H9 (cell line): ENCODE measurements at regions not wholly inside any gene's neighbourhood (a gene's known extent, or its start where the extent isn't known, plus 50 kb on each side); places are given as distances from the start of the nearest gene placed in this dataset.
A peak's percentile ranks its signal among the peaks of the same experiment; 100 is the strongest.

Source experiments
- DNase-seq: peaks from one replicate; pipeline ENCODE4 v3.0.0-alpha.2; 2017
- H2AFZ ChIP-seq: one replicate; pipeline ENCODE4 v1.6.1; 2013; ENCODE audit warnings: mild to moderate bottlenecking, low read length, control low read depth, moderate library complexity
- H2AK5ac ChIP-seq: 2 replicates; pipeline ENCODE4 v1.6.1; 2013; ENCODE audit warnings: low read length, control low read depth, mixed read lengths; ENCODE audit not compliant: insufficient read length
- H2BK120ac ChIP-seq: one replicate; pipeline ENCODE4 v1.6.1; 2013; ENCODE audit warnings: low read depth, mild to moderate bottlenecking, low read length, control low read depth, inconsistent platforms; ENCODE audit not compliant: poor library complexity, severe bottlenecking
- H2BK12ac ChIP-seq: 2 replicates; pipeline ENCODE4 v1.6.1; 2013; ENCODE audit warnings: low read length, control low read depth, mixed read lengths, low read depth; ENCODE audit not compliant: insufficient read length
- H2BK15ac ChIP-seq: 2 replicates; pipeline ENCODE4 v1.6.1; 2013; ENCODE audit warnings: low read depth, low read length, control low read depth
- H2BK20ac ChIP-seq: one replicate; pipeline ENCODE4 v1.6.1; 2013; ENCODE audit warnings: low read depth, mild to moderate bottlenecking, low read length, control low read depth, inconsistent platforms; ENCODE audit not compliant: poor library complexity, severe bottlenecking
- H2BK5ac ChIP-seq: 2 replicates; pipeline ENCODE4 v1.6.1; 2013; ENCODE audit warnings: low read length, control low read depth, mixed read lengths; ENCODE audit not compliant: insufficient read length
- H3K14ac ChIP-seq: 2 replicates; pipeline ENCODE4 v1.6.1; 2013; ENCODE audit warnings: low read length, control low read depth; ENCODE audit not compliant: insufficient read depth
- H3K18ac ChIP-seq: 2 replicates; pipeline ENCODE4 v1.6.1; 2013; ENCODE audit warnings: low read depth, mild to moderate bottlenecking, mixed read lengths, low read length, control low read depth; ENCODE audit not compliant: insufficient read length
- H3K23ac ChIP-seq: 2 replicates; pipeline ENCODE4 v1.6.1; 2013; ENCODE audit warnings: low read length, control low read depth, mixed read lengths, low read depth; ENCODE audit not compliant: insufficient read length
- H3K23me2 ChIP-seq: 2 replicates; pipeline ENCODE4 v1.6.1; 2013; ENCODE audit warnings: low read depth, mild to moderate bottlenecking, mixed read lengths, low read length, control low read depth; ENCODE audit not compliant: insufficient read length, poor library complexity, severe bottlenecking
- H3K27ac ChIP-seq: 2 replicates; pipeline ENCODE4 v1.5.1; 2013; ENCODE audit warnings: low read length, control low read depth, mixed read lengths, low read depth; ENCODE audit not compliant: insufficient read length
- H3K27me3 ChIP-seq: 2 replicates; pipeline ENCODE4 v1.6.1; 2013; ENCODE audit warnings: low read length, control low read depth, inconsistent platforms; ENCODE audit not compliant: insufficient read depth
- H3K4ac ChIP-seq: 2 replicates; pipeline ENCODE4 v1.6.1; 2013; ENCODE audit warnings: low read depth, mild to moderate bottlenecking, control low read depth, inconsistent platforms, low read length, moderate library complexity
- H3K4me1 ChIP-seq: 2 replicates; pipeline ENCODE4 v1.6.1; 2013; ENCODE audit warnings: low read length, control low read depth, inconsistent platforms; ENCODE audit not compliant: insufficient read depth
- H3K4me2 ChIP-seq: 2 replicates; pipeline ENCODE4 v1.6.1; 2013; ENCODE audit warnings: low read length, control low read depth, mixed read lengths; ENCODE audit not compliant: insufficient read length, insufficient read depth
- H3K56ac ChIP-seq: 2 replicates; pipeline ENCODE4 v1.6.1; 2013; ENCODE audit warnings: low read depth, mild to moderate bottlenecking, mixed read lengths, low read length, control low read depth; ENCODE audit not compliant: insufficient read length
- H3K79me1 ChIP-seq: 2 replicates; pipeline ENCODE4 v1.6.1; 2013; ENCODE audit warnings: low read depth, mild to moderate bottlenecking, moderate library complexity, low read length, control low read depth, inconsistent platforms; ENCODE audit not compliant: insufficient read depth, poor library complexity, severe bottlenecking
- H3K79me2 ChIP-seq: 2 replicates; pipeline ENCODE4 v1.6.1; 2013; ENCODE audit warnings: low read length, control low read depth, inconsistent platforms; ENCODE audit not compliant: insufficient read depth
- H3K9ac ChIP-seq: 2 replicates; pipeline ENCODE4 v1.6.1; 2013; ENCODE audit warnings: low read length, control low read depth, mixed read lengths; ENCODE audit not compliant: insufficient read length; ENCODE audit errors: extremely low read depth
- H3K9me3 ChIP-seq: one replicate; pipeline ENCODE4 v1.6.1; 2013; ENCODE audit warnings: low read depth, low read length, inconsistent platforms; ENCODE audit not compliant: control insufficient read depth
- H3T11ph ChIP-seq: one replicate; pipeline ENCODE4 v1.6.1; 2013; ENCODE audit warnings: mild to moderate bottlenecking, low read length, control low read depth, inconsistent platforms
- H4K20me1 ChIP-seq: one replicate; pipeline ENCODE4 v1.6.1; 2013; ENCODE audit not compliant: control insufficient read depth, insufficient read length, insufficient read depth
- H4K5ac ChIP-seq: 2 replicates; pipeline ENCODE4 v1.6.1; 2013; ENCODE audit warnings: low read depth, mild to moderate bottlenecking, mixed read lengths, low read length, control low read depth; ENCODE audit not compliant: insufficient read length
- H4K8ac ChIP-seq: replicated peaks from 2 replicates; pipeline ENCODE4 v1.6.1; 2013; ENCODE audit warnings: low read length, control low read depth, mixed read lengths, low read depth; ENCODE audit not compliant: insufficient read length
- H4K91ac ChIP-seq: 2 replicates; pipeline ENCODE4 v1.6.1; 2013; ENCODE audit warnings: low read depth, mild to moderate bottlenecking, moderate library complexity, mixed read lengths, low read length, control low read depth; ENCODE audit not compliant: insufficient read length
- H3K27ac Mint-ChIP-seq, 3 experiments: 2 replicates in 2 of 3; 3 replicates in 1 of 3; pipeline ENCODE4 v1.8.0; 2020 to 2021; ENCODE audit warnings: mixed read lengths in 3 of 3, mild to moderate bottlenecking in 1 of 3, moderate library complexity in 1 of 3
- H3K27me3 Mint-ChIP-seq: 2 replicates; pipeline ENCODE4 v1.8.0; 2021; ENCODE audit warnings: low read depth, mild to moderate bottlenecking, moderate library complexity, mixed read lengths
- H3K36me3 Mint-ChIP-seq, 3 experiments: 2 replicates in 2 of 3; 3 replicates in 1 of 3; pipeline ENCODE4 v1.8.0; 2020 to 2021; ENCODE audit warnings: low read depth in 3 of 3, mixed read lengths in 3 of 3; ENCODE audit not compliant: insufficient read depth in 1 of 3
- H3K4me1 Mint-ChIP-seq, 2 experiments: 2 replicates each; pipeline ENCODE4 v1.8.0; 2020; ENCODE audit warnings: mixed read lengths in 2 of 2
- H3K4me3 Mint-ChIP-seq, 2 experiments: 2 replicates in 1 of 2; 3 replicates in 1 of 2; pipeline ENCODE4 v1.8.0; 2020 to 2021; ENCODE audit warnings: mild to moderate bottlenecking in 2 of 2, mixed read lengths in 2 of 2, moderate library complexity in 1 of 2
- H3K9me3 Mint-ChIP-seq, 2 experiments: 2 replicates in 1 of 2; 3 replicates in 1 of 2; pipeline ENCODE4 v1.8.0; 2020; ENCODE audit warnings: mild to moderate bottlenecking in 2 of 2, mixed read lengths in 2 of 2, moderate library complexity in 1 of 2
- CTCF ChIP-seq: fragments of 200-600 bp; sonication (generic); conservative IDR thresholded peaks from 3 replicates; pipeline ENCODE4 v1.8.0; 2021; ENCODE audit warnings: antibody characterized with exemption, mild to moderate bottlenecking
- WGBS: extraction: QIAGEN DNeasy Blood & Tissue Kit; methylation state at CpG from one replicate; pipeline ENCODE4 v1.1.7; 2013; ENCODE audit warnings: missing lambda C conversion rate, low lambda C conversion rate, mixed read lengths; ENCODE audit not compliant: insufficient read length; ENCODE audit errors: extremely low coverage; 5-methylcytosine and 5-hydroxymethylcytosine counted together

DNA sequence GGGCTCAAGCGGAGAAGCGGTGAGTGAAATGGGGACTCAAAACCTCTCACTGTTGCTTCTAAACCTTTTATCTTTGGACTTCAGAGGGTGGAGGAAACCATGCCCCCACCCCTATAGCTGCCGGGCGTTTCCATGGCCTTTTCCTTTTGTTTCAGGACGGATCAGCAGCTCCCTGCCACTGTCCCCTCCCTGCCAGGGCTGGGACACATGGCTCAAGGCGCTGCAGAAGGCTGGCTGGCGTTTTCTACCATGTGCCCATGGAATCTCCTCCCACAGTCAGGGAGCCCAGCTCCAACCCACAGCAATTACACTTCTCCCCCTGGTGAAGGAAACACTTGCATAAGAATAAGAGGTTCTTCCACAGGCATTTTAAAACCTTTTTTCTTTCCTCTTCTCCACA, 812.7 kb downstream of the PLA2G4A start:
- Histone ChIP-seq H2BK5ac (no peak overlapping the region), H4K8ac (no peak overlapping the region), H2AK5ac (no peak overlapping the region), H3T11ph (no peak overlapping the region), H3K14ac (no peak overlapping the region), H3K79me1 (no peaks in the 10 kb centered on the region), H4K20me1 (no peaks in the 10 kb centered on the region), H3K27me3 (no peaks in the 10 kb centered on the region), H4K91ac (no peak overlapping the region), H2BK120ac (no peak overlapping the region), H4K5ac (no peak overlapping the region), H3K23ac (no peak overlapping the region), H3K4ac (no peak overlapping the region), H3K18ac (no peak overlapping the region), H3K79me2 (no peaks in the 10 kb centered on the region), H2AFZ (no peak overlapping the region), H3K4me2 (no peak overlapping the region), H2BK12ac (no peak overlapping the region), H2BK15ac (no peak overlapping the region), H3K9ac (no peak overlapping the region), H3K4me1 (no peaks in the 10 kb centered on the region), H2BK20ac (no peak overlapping the region), H3K23me2 (no peaks in the 10 kb centered on the region), H3K27ac (no peak overlapping the region), H3K9me3 (no peaks in the 10 kb centered on the region), H3K56ac (no peak overlapping the region)
- no peak for TF ChIP-seq CTCF
- peak; percentile 62 for DNase-seq
- no peak overlapping the region for H3K4me3 Mint-ChIP-seq
- H3K27ac Mint-ChIP-seq, result no peak overlapping the region
- no peaks in the 10 kb centered on the region for H3K27me3 Mint-ChIP-seq
- peaks cover 0 to 8% of the 10 kb centered on the region in 2 experiments; a peak in 3 of 4 replicates for H3K4me1 Mint-ChIP-seq
- peaks cover 9 to 43% (median 28%) of the 10 kb centered on the region in 3 experiments for H3K36me3 Mint-ChIP-seq
- H3K9me3 Mint-ChIP-seq, result peaks cover 18 to 25% of the 10 kb centered on the region in 2 experiments; a peak in 4 of 5 replicates
- no CpG with 5 or more reads among the region's 7 CpGs for WGBS
